Stimulated activated CD8-positive, alpha-beta memory T cell treated with anti-CD3 and anti-CD28 coated beads, Interleukin-12 subunit alpha, Interleukin-12 subunit beta, amount 100 ng/mL, for 1 hour (primary cell): ENCODE measurements at regions not wholly inside any gene's neighbourhood (a gene's known extent, or its start where the extent isn't known, plus 50 kb on each side); places are given as distances from the start of the nearest gene placed in this dataset.

ENCODE experiments used
- DNase-seq: peaks from one replicate; pipeline ENCODE4 v3.0.0-alpha.2; 2020; ENCODE audit warnings: low read depth

GRCh38 chr20:58139849-58140786, 88.3 kb downstream of the ANKRD60 start:
- no peak for DNase-seq

- no peak for DNase-seq
Observed at GRCh38 chr20:58138395-58138794, 90.1 kb downstream of the ANKRD60 start.

DNA sequence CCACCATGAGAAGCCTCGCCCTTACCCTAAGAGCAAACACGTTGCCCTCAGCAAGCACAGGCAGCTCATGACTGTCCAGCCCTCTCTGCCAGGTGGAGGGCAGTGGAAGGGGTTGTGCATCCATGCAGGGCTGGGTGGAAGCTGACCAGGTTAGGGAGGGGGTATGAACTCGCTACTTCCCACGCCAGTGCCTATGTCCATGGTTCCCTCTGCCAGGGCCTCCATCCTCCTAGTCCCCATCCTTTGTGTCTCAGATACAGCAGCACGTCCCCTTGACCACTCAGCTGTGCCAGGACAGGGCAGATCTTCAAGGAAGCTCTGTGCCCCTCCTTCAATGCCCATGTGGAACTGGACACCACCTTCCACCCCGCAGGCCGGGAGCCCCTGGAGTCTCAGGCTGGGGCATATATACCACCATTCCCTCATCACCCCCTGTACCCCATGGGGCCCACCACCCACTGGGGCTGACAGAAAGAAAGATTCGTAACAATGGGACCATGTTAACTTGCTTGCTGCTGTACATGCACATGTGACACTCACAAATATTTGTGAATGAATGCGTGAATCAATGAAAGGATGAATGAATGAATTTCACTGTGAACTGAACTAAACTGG, 90.7 kb downstream of the ANKRD60 start:
- DNase-seq: no peak

GRCh38 chr20:58137236-58137635, 91.2 kb downstream of the ANKRD60 start:
- no peak for DNase-seq

DNA sequence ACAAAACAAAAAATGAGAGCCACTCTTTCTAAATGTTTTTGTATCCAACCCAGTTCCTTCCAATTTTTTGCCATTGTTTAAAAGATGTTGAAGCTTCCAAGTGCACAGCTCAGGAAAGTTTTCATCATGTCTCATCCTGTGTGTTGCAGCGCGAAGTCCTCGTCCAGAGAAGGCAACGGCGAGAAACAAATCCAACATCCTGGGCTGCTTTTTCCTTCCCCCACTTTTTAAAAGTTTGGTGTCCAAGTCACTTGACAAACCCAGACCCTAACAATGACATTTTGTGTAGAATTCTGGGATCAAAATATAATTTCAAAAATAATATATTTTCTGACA, 92.3 kb downstream of the ANKRD60 start:
- DNase-seq: no peak

DNA sequence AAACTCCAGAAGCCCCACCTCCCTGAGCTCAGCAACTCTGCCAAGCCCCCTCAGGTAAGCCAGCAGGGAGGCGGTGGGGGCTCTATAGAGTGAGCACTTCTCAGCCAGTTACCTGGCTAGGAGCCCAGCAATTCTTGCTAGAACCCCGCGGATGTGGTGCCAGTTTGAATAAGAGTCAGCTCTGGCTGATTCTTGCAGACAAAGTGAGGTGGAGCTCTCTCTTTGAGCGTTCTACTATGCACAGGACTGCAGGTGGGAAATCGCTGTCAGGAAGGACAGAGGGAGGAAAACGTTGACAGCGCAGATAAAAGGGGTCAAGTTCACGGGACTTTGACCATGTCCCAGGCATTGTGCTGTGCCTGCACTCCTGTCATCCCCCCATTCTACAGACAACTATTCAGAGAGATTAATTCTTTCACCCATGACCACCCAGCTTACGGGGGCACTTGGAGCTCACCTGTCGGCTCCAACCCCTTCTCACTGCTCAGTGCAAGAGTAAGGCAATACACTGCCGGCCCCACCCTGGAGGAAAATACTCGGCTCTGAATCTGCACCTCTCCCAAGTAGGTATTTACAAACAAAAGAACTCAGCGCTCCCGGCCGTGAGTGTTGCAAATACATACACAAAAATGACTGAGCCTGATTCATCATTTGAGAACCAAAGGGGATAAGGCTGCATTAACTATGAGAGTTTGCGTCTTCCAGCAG, 92.9 kb downstream of the ANKRD60 start:
- DNase-seq: no peak

GRCh38 chr20:58133020-58133808, 95.2 kb downstream of the ANKRD60 start:
- DNase-seq: no peak

GRCh38 chr20:58131551-58132142, 96.8 kb downstream of the ANKRD60 start:
- DNase-seq: no peak

DNA sequence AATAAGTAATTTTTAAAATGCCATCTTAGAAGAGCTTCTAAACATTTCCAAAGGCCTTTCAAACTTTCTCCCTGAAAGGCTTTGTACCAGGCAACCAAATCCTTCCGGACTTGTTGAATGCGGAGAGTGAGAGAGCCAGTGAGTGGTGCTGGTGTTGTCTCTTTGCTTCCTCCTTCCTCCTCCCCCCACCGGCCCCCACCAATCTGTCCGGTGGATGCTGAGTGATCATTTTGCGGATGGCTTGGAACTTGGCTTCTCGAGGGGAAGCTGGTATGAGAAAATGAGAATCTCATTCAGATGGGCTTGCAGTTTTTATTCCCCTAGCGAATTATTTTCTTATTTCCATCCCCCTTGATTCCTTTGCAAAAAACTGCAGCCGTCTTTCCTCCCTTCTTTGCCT, 97.3 kb downstream of the ANKRD60 start:
- no peak for DNase-seq

GRCh38 chr20:58130581-58130980, 97.9 kb downstream of the ANKRD60 start:
- DNase-seq: no peak

DNA sequence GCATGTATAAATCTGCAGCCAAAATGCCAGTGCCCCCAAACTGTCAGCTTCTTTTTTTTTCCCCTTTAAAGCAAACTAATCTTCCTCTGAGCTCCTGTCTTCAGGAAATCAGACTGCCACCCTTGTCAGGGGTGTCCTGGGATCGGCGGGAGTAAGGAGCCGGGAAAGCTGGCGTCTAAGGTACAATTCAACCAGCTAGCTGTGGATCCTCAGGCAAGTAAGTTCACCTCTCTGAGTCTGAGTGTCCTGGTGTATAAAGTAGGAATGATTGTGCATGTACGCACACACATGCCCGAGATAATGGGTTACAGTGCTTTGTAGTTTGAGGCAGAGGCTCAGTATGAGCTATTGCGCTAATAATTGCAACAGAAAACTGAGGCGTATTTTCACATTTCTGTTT, 98.3 kb downstream of the ANKRD60 start:
- DNase-seq: no peak

GRCh38 chr20:58129721-58130151, 98.7 kb downstream of the ANKRD60 start:
- DNase-seq: no peak

- no peak for DNase-seq
Observed at GRCh38 chr20:58128635-58129625, 99.5 kb downstream of the ANKRD60 start.

DNA sequence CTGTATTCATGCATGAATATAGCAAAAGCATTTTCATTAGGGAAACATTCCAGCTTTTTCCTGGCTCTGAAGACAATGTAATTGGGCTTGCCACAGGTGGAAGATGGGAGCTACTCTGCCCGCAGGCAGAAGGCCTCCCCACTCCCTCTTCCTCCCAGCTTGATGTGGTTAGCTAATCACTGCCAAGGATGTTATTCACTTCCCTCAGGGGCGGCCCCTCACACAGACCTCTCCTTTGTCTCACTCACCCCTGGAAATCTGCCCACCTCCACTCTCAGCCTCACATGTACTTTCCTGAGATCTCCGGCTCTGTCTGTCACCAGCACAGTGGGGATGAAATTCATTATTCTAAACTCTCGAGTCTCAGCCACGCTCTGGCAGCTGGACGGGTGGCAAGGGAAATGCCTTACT, 100.7 kb downstream of the ANKRD60 start:
- no peak for DNase-seq

GRCh38 chr20:58125726-58126125, 102.7 kb downstream of the ANKRD60 start:
- no peak for DNase-seq

DNA sequence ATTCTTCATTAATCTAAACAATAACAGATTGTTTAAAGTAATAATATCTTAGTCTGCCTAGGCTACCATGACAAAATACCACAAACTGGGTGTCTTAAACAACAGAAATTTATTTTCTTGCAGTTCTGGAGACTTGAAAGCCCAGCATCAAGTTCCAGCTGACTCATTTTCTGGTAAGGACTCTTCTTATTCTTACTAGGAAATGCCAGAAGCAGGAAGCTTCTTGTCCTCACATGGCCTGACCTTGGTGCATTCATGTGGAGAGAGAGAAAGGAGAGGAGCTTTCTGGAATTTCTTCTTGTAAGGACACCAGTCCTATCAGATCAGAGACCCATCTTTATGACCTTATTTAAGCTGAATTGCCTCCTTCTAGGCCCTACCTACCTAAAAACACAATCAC, 110.5 kb downstream of the ANKRD60 start:
- no peak for DNase-seq

DNA sequence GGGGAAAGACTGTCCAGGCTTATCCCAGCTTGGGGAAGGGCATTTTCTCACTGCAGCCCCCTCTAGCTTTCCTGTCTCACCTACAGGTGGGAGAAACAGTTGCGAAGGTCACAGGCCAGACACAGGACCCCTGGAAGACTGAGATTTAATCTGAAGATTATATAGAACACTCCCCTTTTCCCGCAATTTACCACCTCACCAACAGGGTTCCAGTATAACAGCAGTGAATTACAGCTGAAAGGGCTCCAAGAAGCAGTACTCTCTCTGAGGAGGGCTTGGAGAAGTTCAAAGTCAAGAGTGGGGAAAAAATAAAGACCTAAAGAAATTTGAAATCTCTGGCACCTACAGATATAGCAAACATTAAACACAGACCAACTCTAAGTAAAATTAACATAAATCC, 111.9 kb downstream of the ANKRD60 start:
- DNase-seq: no peak

DNA sequence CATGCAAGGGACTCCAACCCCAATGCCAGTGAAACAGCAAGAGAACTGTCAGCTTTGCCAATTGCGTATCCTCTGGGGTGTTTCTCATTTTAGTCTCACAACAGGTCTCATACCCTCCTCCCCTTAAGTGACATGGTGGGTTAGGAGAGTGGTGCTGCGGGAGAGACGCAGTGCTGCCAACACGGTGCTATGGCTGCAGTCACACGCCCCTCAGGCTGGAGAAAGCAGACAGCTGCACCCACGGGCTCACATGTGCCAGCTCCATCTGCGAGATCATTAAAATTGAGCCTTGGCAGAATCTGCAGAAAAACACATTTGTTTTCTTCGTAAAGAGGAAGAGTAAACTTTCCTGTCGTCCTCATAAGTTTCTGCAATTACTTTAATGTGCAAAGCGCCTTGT, 114.7 kb downstream of the ANKRD60 start:
- DNase-seq: no peak

DNA sequence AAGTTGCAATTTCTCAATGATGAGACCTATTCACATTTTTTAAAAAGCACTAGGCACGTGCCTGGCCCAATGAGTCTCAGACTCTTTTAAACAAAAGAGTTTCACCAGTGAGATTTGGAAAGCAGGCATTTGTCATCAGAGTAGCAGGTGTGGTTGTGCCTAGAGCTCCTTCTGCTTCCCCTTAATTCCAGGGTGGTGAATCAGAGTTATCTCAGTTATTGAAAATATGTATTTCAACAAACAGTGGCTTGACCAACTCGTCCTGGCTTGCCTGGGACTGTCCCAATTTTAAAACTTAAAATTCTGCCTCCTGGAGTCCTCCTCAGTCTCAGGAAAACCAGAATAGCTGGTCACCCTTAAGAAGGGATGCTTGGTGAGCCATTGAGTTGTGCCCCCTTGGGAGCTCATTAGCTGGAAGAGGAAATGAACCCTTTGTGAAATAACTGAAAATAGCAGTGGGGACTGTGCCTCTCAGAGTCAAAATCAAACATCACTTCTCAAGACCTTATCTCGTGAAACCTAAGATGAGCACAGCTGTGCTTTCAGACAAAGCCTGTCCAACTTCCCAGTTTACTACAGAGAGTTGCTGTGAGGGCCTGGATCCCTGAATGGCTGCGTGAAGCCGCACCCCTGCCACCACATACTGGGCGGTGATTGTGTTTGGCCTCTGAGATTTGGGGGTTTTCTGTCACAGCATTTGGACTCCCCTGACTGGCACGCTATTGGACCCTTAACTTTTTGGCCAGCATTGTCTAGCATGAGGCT, 116.3 kb downstream of the ANKRD60 start:
- no peak for DNase-seq
